Upper lobe of left lung (tissue), 4 donors: ENCODE measurements at regions not wholly inside any gene's neighbourhood (a gene's known extent, or its start where the extent isn't known, plus 50 kb on each side); places are given as distances from the start of the nearest gene placed in this dataset.
"Not testable (repeated sequence)": the region's sequence is repeated elsewhere in the genome, so short reads cannot be mapped to it uniquely, and the experiment has no call there.

Experiments
- EP300 ChIP-seq, 4 donors: sonication (generic); formaldehyde crosslinking; IDR thresholded peaks; one replicate each; pipeline ENCODE4 v1.5.1; 2017; ENCODE audit warnings: antibody characterized with exemption in 4 of 4, control low read depth in 2 of 4
- TF ChIP-seq, protein P1 (sequence below), 6 experiments: fragments of 450-650 bp in 4 of 6; fragments of 200-600 bp in 2 of 6; sonication (generic) in 2 of 6; IDR thresholded peaks; one replicate each; pipeline ENCODE4 v1.5.1; 2016 to 2019; ENCODE audit warnings: antibody characterized with exemption in 6 of 6

DNA sequence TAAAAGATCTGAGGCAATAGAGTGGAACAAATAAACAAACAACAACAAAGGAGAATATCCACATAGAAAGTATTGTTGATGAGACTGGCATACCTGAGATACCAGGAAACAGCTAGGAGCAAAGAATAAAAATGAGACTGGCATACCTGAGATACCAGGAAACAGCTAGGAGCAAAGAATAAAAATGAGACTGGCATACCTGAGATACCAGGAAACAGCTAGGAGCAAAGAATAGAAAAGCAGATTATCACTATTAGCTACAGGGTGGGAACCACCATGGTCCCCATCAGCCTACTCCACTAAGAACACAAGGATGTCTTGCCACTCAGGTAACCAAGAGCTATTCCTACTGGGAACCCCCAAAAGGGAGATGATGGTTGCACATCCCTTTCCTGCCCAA lies 230.2 kb upstream of the MMS22L start:
- TF ChIP-seq EP300 (IDR thresholded peaks at IDR 0.05), result not testable (repeated sequence)
- TF ChIP-seq, protein P1, sequence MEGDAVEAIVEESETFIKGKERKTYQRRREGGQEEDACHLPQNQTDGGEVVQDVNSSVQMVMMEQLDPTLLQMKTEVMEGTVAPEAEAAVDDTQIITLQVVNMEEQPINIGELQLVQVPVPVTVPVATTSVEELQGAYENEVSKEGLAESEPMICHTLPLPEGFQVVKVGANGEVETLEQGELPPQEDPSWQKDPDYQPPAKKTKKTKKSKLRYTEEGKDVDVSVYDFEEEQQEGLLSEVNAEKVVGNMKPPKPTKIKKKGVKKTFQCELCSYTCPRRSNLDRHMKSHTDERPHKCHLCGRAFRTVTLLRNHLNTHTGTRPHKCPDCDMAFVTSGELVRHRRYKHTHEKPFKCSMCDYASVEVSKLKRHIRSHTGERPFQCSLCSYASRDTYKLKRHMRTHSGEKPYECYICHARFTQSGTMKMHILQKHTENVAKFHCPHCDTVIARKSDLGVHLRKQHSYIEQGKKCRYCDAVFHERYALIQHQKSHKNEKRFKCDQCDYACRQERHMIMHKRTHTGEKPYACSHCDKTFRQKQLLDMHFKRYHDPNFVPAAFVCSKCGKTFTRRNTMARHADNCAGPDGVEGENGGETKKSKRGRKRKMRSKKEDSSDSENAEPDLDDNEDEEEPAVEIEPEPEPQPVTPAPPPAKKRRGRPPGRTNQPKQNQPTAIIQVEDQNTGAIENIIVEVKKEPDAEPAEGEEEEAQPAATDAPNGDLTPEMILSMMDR (IDR thresholded peaks at IDR 0.05), result not testable (repeated sequence)
